Astrocyte (in vitro differentiated cells and primary cell): ENCODE measurements at regions not wholly inside any gene's neighbourhood (a gene's known extent, or its start where the extent isn't known, plus 50 kb on each side); places are given as distances from the start of the nearest gene placed in this dataset.

Experiments
- DNase-seq: peaks from one replicate; pipeline ENCODE4 v3.0.0-alpha.2; 2010; ENCODE audit warnings: low read depth
- FAIRE-seq: peaks from 2 replicates; lab custom pipeline; 2011; peaks lifted over from hg19 to GRCh38; lab: Jason Lieb, UNC
- H2AFZ ChIP-seq: 2 replicates; pipeline ENCODE4 v1.6.0; 2012; ENCODE audit warnings: low read depth, low read length, inconsistent platforms
- H3K27ac ChIP-seq: 2 replicates; pipeline ENCODE4 v1.5.1; 2011; ENCODE audit warnings: low read depth, low read length, inconsistent platforms
- H3K27me3 ChIP-seq: 2 replicates; pipeline ENCODE4 v1.6.0; 2011; ENCODE audit warnings: low read length, inconsistent platforms; ENCODE audit not compliant: insufficient read depth
- H3K36me3 ChIP-seq: 2 replicates; pipeline ENCODE4 v1.5.1; 2011; ENCODE audit warnings: low read length, inconsistent platforms; ENCODE audit not compliant: insufficient read depth
- H3K4me1 ChIP-seq: 2 replicates; pipeline ENCODE4 v1.5.1; 2011; ENCODE audit warnings: low read length, inconsistent platforms; ENCODE audit not compliant: insufficient read depth
- H3K4me2 ChIP-seq: 2 replicates; pipeline ENCODE4 v1.6.0; 2012; ENCODE audit warnings: low read length, inconsistent platforms
- H3K4me3 ChIP-seq: 2 replicates; pipeline ENCODE4 v1.5.1; 2011; ENCODE audit warnings: low read depth, mild to moderate bottlenecking, low read length, inconsistent platforms; ENCODE audit not compliant: insufficient read depth
- H3K79me2 ChIP-seq: 2 replicates; pipeline ENCODE4 v1.6.0; 2012; ENCODE audit warnings: mild to moderate bottlenecking, low read length, inconsistent platforms; ENCODE audit not compliant: insufficient read depth
- H3K9ac ChIP-seq: 2 replicates; pipeline ENCODE4 v1.6.0; 2012; ENCODE audit warnings: mild to moderate bottlenecking, low read length, inconsistent platforms
- H3K9me3 ChIP-seq: 2 replicates; pipeline ENCODE4 v1.5.1; 2012; ENCODE audit warnings: low read depth, mild to moderate bottlenecking, low read length, inconsistent platforms; ENCODE audit not compliant: insufficient read depth
- H4K20me1 ChIP-seq: 2 replicates; pipeline ENCODE4 v1.6.0; 2012; ENCODE audit warnings: low read length, inconsistent platforms; ENCODE audit not compliant: insufficient read depth
- H3K27ac Mint-ChIP-seq: one replicate; pipeline ENCODE4 v1.8.0; 2021; ENCODE audit warnings: mild to moderate bottlenecking, mixed read lengths; ENCODE audit not compliant: unreplicated experiment
- H3K27me3 Mint-ChIP-seq: one replicate; pipeline ENCODE4 v1.8.0; 2021; ENCODE audit warnings: low read depth, mixed read lengths; ENCODE audit not compliant: unreplicated experiment
- H3K36me3 Mint-ChIP-seq: one replicate; pipeline ENCODE4 v1.8.0; 2021; ENCODE audit warnings: low read depth, mixed read lengths; ENCODE audit not compliant: unreplicated experiment
- H3K4me1 Mint-ChIP-seq: one replicate; pipeline ENCODE4 v1.8.0; 2021; ENCODE audit warnings: low read depth, mixed read lengths; ENCODE audit not compliant: unreplicated experiment
- H3K4me3 Mint-ChIP-seq: one replicate; pipeline ENCODE4 v1.8.0; 2021; ENCODE audit warnings: mild to moderate bottlenecking, moderate library complexity, mixed read lengths; ENCODE audit not compliant: unreplicated experiment
- H3K9me3 Mint-ChIP-seq: one replicate; pipeline ENCODE4 v1.8.0; 2021; ENCODE audit warnings: mild to moderate bottlenecking, mixed read lengths; ENCODE audit not compliant: unreplicated experiment
- CTCF ChIP-seq: IDR thresholded peaks from 2 replicates; pipeline ENCODE4 v1.5.1; 2011; ENCODE audit warnings: low read depth, mild to moderate bottlenecking, inconsistent platforms, low read length, moderate library complexity; ENCODE audit not compliant: insufficient read depth
- EZH2 ChIP-seq: IDR thresholded peaks from 2 replicates; pipeline ENCODE4 v1.6.1; 2012; ENCODE audit warnings: mild to moderate bottlenecking, low read length, inconsistent platforms; ENCODE audit not compliant: insufficient read depth

GRCh38 chr2:234795272-234795920 is 156.4 kb upstream of the SH3BP4 start:
- peaks cover 19% of the 10 kb centered on the region for H3K4me1 Mint-ChIP-seq

GRCh38 chr2:234794866-234795265 is 157.0 kb upstream of the SH3BP4 start:
- no peak for TF ChIP-seq EZH2
- no peak for TF ChIP-seq CTCF
- Mint-ChIP-seq H3K36me3 (no peaks in the 10 kb centered on the region), H3K27me3 (peaks cover 2% of the 10 kb centered on the region), H3K4me1 (peaks cover 20% of the 10 kb centered on the region), H3K27ac (peak overlapping the region; percentile 11), H3K9me3 (no peaks in the 10 kb centered on the region), H3K4me3 (no peak overlapping the region)
- Histone ChIP-seq H2AFZ (peak overlapping the region; percentile 29), H3K4me3 (no peak overlapping the region), H3K36me3 (no peaks in the 10 kb centered on the region), H3K4me2 (peak overlapping the region; percentile 35), H3K27me3 (no peaks in the 10 kb centered on the region), H3K9ac (no peak overlapping the region), H4K20me1 (no peaks in the 10 kb centered on the region), H3K4me1 (peaks cover 29% of the 10 kb centered on the region), H3K79me2 (no peaks in the 10 kb centered on the region), H3K9me3 (no peaks in the 10 kb centered on the region), H3K27ac (no peak overlapping the region)
- FAIRE-seq (no peak), DNase-seq (no peak)

More at GRCh38 chr2:234795272-234795920, 156.4 kb upstream of the SH3BP4 start:
- Mint-ChIP-seq H3K36me3 (no peaks in the 10 kb centered on the region), H3K27me3 (peaks cover 7% of the 10 kb centered on the region), H3K27ac (peak overlapping the region; percentile 11), H3K9me3 (no peaks in the 10 kb centered on the region), H3K4me3 (no peak overlapping the region)
- Histone ChIP-seq H3K4me3 (no peak overlapping the region), H3K4me2 (peak overlapping the region; percentile 35), H3K27me3 (no peaks in the 10 kb centered on the region), H3K9ac (no peak overlapping the region), H3K9me3 (no peaks in the 10 kb centered on the region), H3K27ac (no peak overlapping the region), H3K79me2 (no peaks in the 10 kb centered on the region), H3K4me1 (peaks cover 29% of the 10 kb centered on the region), H3K36me3 (no peaks in the 10 kb centered on the region), H2AFZ (peak overlapping the region; percentile 29), H4K20me1 (no peaks in the 10 kb centered on the region)
- DNase-seq (peak; percentile 59), FAIRE-seq (peak; percentile 9)
- no peak for TF ChIP-seq EZH2
- TF ChIP-seq CTCF = no peak

- H3K4me3 ChIP-seq = no peak overlapping the region
- no peak for FAIRE-seq
- peaks cover 29% of the 10 kb centered on the region for H3K4me1 ChIP-seq
- H3K27ac Mint-ChIP-seq = peak overlapping the region; percentile 94
- H3K9ac ChIP-seq = peak overlapping the region; percentile 57
- H3K4me1 Mint-ChIP-seq = peaks cover 20% of the 10 kb centered on the region
- no peaks in the 10 kb centered on the region for H4K20me1 ChIP-seq
- H3K27me3 ChIP-seq = no peaks in the 10 kb centered on the region
- H3K27me3 Mint-ChIP-seq = peaks cover 5% of the 10 kb centered on the region
- peak; percentile 30 for DNase-seq
- peak overlapping the region; percentile 70 for H3K4me2 ChIP-seq
- H2AFZ ChIP-seq = no peak overlapping the region
- H3K36me3 ChIP-seq = no peaks in the 10 kb centered on the region
- H3K9me3 ChIP-seq = no peaks in the 10 kb centered on the region
- TF ChIP-seq CTCF = no peak
- TF ChIP-seq EZH2 = no peak
- no peaks in the 10 kb centered on the region for H3K79me2 ChIP-seq
- H3K9me3 Mint-ChIP-seq = no peaks in the 10 kb centered on the region
- peak overlapping the region; percentile 79 for H3K27ac ChIP-seq
- no peak overlapping the region for H3K4me3 Mint-ChIP-seq
- H3K36me3 Mint-ChIP-seq = no peaks in the 10 kb centered on the region
Observed at GRCh38 chr2:234793212-234793785, 158.5 kb upstream of the SH3BP4 start.
